ENCODE measurements at regions not wholly inside any gene's neighbourhood (a gene's known extent, or its start where the extent isn't known, plus 50 kb on each side); places are given as distances from the start of the nearest gene placed in this dataset.

DNA sequence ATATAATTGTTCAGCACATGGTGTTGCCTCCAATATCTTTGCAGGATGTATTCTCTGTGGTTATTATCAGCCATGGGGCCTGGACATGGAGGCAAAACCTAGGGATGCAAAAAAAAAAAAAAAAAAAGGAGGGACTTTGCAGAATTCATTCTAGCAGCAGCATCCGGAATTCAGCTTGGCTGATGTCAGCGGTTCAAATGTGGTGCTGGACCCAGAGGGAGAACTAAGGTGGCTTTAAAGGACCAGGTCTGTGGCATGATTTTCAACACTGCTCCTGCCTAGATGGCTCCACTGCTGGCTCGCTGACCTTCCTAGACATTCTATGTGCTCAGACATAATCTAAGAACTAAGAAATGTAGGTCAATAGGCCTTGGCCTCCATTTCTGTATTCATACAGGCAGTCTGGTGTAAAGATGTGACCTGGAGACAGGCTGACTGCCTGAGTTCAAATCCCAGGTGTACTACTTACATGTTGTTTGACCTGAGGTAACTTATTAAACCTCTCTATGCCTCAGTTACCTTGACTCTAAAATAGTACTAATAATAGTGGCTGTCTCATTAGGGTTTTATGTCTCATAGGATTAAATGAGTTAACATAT, 108.6 kb downstream of the PPM1A start:
- H3K27me3 ChIP-seq (ENCODE audit: control insufficient read depth in 2 of 2, insufficient read depth in 2 of 2, low read length in 2 of 2), result no peaks in the 10 kb centered on the region
- in situ Hi-C loops (cut with MboI), result no loop called here
- no peaks in the 10 kb centered on the region for H3K9me3 ChIP-seq (replicated peaks; ENCODE audit: control insufficient read depth, insufficient read depth, low read depth, low read length)
- FAIRE-seq (no peak), ATAC-seq (no peak), DNase-seq (ENCODE audit: extremely low read depth in 1 of 4, low spot score in 3 of 4) (no peak)
- H3K36me3 ChIP-seq (ENCODE audit: control insufficient read depth, insufficient read depth, low read length), result no peaks in the 10 kb centered on the region
- 10% methylated on average over 1 of the region's 3 CpGs for WGBS (ENCODE audit: insufficient coverage, low coverage, missing lambda C conversion rate)
- intact Hi-C loops (cut with micrococcal nuclease), result no loop called here
- no peaks in the 10 kb centered on the region for H3K9me1 ChIP-seq (ENCODE audit: control insufficient read depth, insufficient read depth, low read length)
- no peak overlapping the region for H3K9ac ChIP-seq (ENCODE audit: insufficient read depth in 1 of 2, low read depth in 2 of 2, low read length in 2 of 2)
- POLR2A ChIA-PET, result no interaction called here
- no peak for TF ChIP-seq PTBP1 (IDR thresholded peaks at IDR 0.05; ENCODE audit: low read depth, low read length)
- TF ChIP-seq, protein P1, sequence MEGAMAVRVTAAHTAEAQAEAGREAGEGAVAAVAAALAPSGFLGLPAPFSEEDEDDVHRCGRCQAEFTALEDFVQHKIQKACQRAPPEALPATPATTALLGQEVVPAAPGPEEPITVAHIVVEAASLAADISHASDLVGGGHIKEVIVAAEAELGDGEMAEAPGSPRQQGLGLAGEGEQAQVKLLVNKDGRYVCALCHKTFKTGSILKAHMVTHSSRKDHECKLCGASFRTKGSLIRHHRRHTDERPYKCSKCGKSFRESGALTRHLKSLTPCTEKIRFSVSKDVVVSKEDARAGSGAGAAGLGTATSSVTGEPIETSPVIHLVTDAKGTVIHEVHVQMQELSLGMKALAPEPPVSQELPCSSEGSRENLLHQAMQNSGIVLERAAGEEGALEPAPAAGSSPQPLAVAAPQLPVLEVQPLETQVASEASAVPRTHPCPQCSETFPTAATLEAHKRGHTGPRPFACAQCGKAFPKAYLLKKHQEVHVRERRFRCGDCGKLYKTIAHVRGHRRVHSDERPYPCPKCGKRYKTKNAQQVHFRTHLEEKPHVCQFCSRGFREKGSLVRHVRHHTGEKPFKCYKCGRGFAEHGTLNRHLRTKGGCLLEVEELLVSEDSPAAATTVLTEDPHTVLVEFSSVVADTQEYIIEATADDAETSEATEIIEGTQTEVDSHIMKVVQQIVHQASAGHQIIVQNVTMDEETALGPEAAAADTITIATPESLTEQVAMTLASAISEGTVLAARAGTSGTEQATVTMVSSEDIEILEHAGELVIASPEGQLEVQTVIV (CRISPR knock-in tag; IDR thresholded peaks at IDR 0.05; ENCODE audit: borderline replicate concordance), result no peak
- TF ChIP-seq RNF2 (IDR thresholded peaks at IDR 0.05), result no peak
- TF ChIP-seq, protein P2, sequence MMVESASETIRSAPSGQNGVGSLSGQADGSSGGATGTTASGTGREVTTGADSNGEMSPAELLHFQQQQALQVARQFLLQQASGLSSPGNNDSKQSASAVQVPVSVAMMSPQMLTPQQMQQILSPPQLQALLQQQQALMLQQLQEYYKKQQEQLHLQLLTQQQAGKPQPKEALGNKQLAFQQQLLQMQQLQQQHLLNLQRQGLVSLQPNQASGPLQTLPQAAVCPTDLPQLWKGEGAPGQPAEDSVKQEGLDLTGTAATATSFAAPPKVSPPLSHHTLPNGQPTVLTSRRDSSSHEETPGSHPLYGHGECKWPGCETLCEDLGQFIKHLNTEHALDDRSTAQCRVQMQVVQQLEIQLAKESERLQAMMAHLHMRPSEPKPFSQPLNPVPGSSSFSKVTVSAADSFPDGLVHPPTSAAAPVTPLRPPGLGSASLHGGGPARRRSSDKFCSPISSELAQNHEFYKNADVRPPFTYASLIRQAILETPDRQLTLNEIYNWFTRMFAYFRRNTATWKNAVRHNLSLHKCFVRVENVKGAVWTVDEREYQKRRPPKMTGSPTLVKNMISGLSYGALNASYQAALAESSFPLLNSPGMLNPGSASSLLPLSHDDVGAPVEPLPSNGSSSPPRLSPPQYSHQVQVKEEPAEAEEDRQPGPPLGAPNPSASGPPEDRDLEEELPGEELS (CRISPR knock-in tag; IDR thresholded peaks at IDR 0.05; ENCODE audit: borderline replicate concordance), result no peak
- no peak for TF ChIP-seq KLF6 (CRISPR knock-in tag; IDR thresholded peaks at IDR 0.05; ENCODE audit: borderline replicate concordance)
- no peak for TF ChIP-seq RBBP5 (IDR thresholded peaks at IDR 0.05; ENCODE audit: borderline replicate concordance, insufficient read depth, low read length, poor library complexity, severe bottlenecking)
- no peak for TF ChIP-seq CC2D1A (IDR thresholded peaks at IDR 0.05)
- TF ChIP-seq NONO (IDR thresholded peaks at IDR 0.05; ENCODE audit: low read depth in 2 of 2, low read length in 1 of 2), result no peak
- CTCF ChIA-PET (ENCODE audit: low intra/inter-chr PET ratio), result no interaction called here
- H4K20me1 ChIP-seq (replicated peaks; ENCODE audit: control insufficient read depth, insufficient read depth, low read length), result no peaks in the 10 kb centered on the region
- H3K4me1 ChIP-seq (replicated peaks in 1 of 2; ENCODE audit: control insufficient read depth in 2 of 2, insufficient read depth in 2 of 2, low read length in 2 of 2), result no peaks in the 10 kb centered on the region
- no peak overlapping the region for H3K27ac ChIP-seq (ENCODE audit: extremely low read depth, low read depth, low read length)
- BruUV-seq (replicated peaks), result no TSS peak
- no peaks in the 10 kb centered on the region for H3K79me2 ChIP-seq (ENCODE audit: control insufficient read depth, insufficient read depth, low read length)
- no peak overlapping the region for H2AFZ ChIP-seq (ENCODE audit: low read depth, low read length)
- H3K4me2 ChIP-seq (ENCODE audit: insufficient read depth, low read length), result no peak overlapping the region
- H3K4me3 ChIP-seq, result no peak overlapping the region
